HAP-1 (cell line): ENCODE measurements at regions not wholly inside any gene's neighbourhood (a gene's known extent, or its start where the extent isn't known, plus 50 kb on each side); places are given as distances from the start of the nearest gene placed in this dataset.
"Not testable (repeated sequence)": the region's sequence is repeated elsewhere in the genome, so short reads cannot be mapped to it uniquely, and the experiment has no call there.

ENCODE experiments used
- DNase-seq, 2 experiments: peaks; one replicate each; pipeline ENCODE4 v3.0.0-alpha.2; 2016 to 2020; ENCODE audit warnings: low spot score in 2 of 2
- H3K27me3 ChIP-seq: fragments of 250-450 bp; sonication (Bioruptor Pico); 2 replicates; pipeline ENCODE4 v1.5.1; 2020; ENCODE audit warnings: low read depth, mild to moderate bottlenecking, moderate library complexity
- H3K36me3 ChIP-seq: fragments of 250-450 bp; sonication (Bioruptor Pico); replicated peaks from 2 replicates; pipeline ENCODE4 v1.5.1; 2020; ENCODE audit warnings: mild to moderate bottlenecking
- H3K4me1 ChIP-seq: fragments of 250-450 bp; sonication (Bioruptor Pico); 2 replicates; pipeline ENCODE4 v1.5.1; 2020; ENCODE audit warnings: mild to moderate bottlenecking
- H3K4me3 ChIP-seq: fragments of 250-450 bp; sonication (Bioruptor Pico); 2 replicates; pipeline ENCODE4 v1.5.1; 2020; ENCODE audit warnings: mild to moderate bottlenecking, moderate library complexity
- H3K9me3 ChIP-seq: fragments of 250-450 bp; sonication (Bioruptor Pico); 2 replicates; pipeline ENCODE4 v1.5.1; 2020; ENCODE audit warnings: mild to moderate bottlenecking, moderate library complexity
- in situ Hi-C: fragments of 300-500 bp; cut with MboI; formaldehyde crosslinking; loops from 3 replicates; pipeline ENCODE4 v1.14.3; 2020; ENCODE audit warnings: low sequenced_read_pairs, inconsistent platforms, mixed read lengths

- in situ Hi-C loops, result no loop called here
- H3K4me1 ChIP-seq, result no peaks in the 10 kb centered on the region
- H3K4me3 ChIP-seq, result no peak overlapping the region
- no peaks in the 10 kb centered on the region for H3K36me3 ChIP-seq
- H3K27me3 ChIP-seq, result no peaks in the 10 kb centered on the region
- no peak for DNase-seq
- H3K9me3 ChIP-seq, result 0 out of 2 replicates have a peak, but pooled peaks cover 2% of the 10 kb centered on the region
Observed at GRCh38 chr2:180599804-180600203, 380.6 kb upstream of the UBE2E3 start.

GRCh38 chr2:180597179-180597578 lies 383.2 kb upstream of the UBE2E3 start:
- DNase-seq, result no peak
- Histone ChIP-seq H3K36me3 (no peaks in the 10 kb centered on the region), H3K4me1 (no peaks in the 10 kb centered on the region), H3K9me3 (0 out of 2 replicates have a peak, but pooled peaks cover 2% of the 10 kb centered on the region), H3K27me3 (no peaks in the 10 kb centered on the region), H3K4me3 (no peak overlapping the region)
- in situ Hi-C loops, result no loop called here

GRCh38 chr2:180596453-180596852 lies 384.0 kb upstream of the UBE2E3 start:
- no peaks in the 10 kb centered on the region for H3K4me1 ChIP-seq
- no peaks in the 10 kb centered on the region for H3K27me3 ChIP-seq
- in situ Hi-C loops, result no loop called here

GRCh38 chr2:180591947-180592346 lies 388.5 kb upstream of the UBE2E3 start:
- no peaks in the 10 kb centered on the region for H3K36me3 ChIP-seq
- no peak overlapping the region for H3K4me3 ChIP-seq
- H3K4me1 ChIP-seq, result no peaks in the 10 kb centered on the region
- H3K27me3 ChIP-seq, result no peaks in the 10 kb centered on the region
- no peak for DNase-seq
- 0 out of 2 replicates have a peak, but pooled peaks cover 2% of the 10 kb centered on the region for H3K9me3 ChIP-seq
- in situ Hi-C loops, result no loop called here

More at GRCh38 chr2:180596453-180596852, 384.0 kb upstream of the UBE2E3 start:
- no peak overlapping the region for H3K4me3 ChIP-seq
- H3K36me3 ChIP-seq, result no peaks in the 10 kb centered on the region
- 0 out of 2 replicates have a peak, but pooled peaks cover 2% of the 10 kb centered on the region for H3K9me3 ChIP-seq
- DNase-seq, result no peak

- H3K27me3 ChIP-seq, H3K4me1 ChIP-seq, H3K4me3 ChIP-seq, in situ Hi-C loops, H3K36me3 ChIP-seq, H3K9me3 ChIP-seq: not testable (repeated sequence)
- DNase-seq, result peak in 1 of 2 experiments; percentile 65
Observed at GRCh38 chr2:180591093-180591781, 389.2 kb upstream of the UBE2E3 start.

- Histone ChIP-seq H3K9me3 (0 out of 2 replicates have a peak, but pooled peaks cover 2% of the 10 kb centered on the region), H3K27me3 (no peaks in the 10 kb centered on the region), H3K4me1 (no peaks in the 10 kb centered on the region; the same call in 1 of the 2 replicates), H3K4me3 (no peak overlapping the region), H3K36me3 (no peaks in the 10 kb centered on the region)
- no peak for DNase-seq
- in situ Hi-C loops, result no loop called here
Observed at GRCh38 chr2:180583441-180584140, 396.8 kb upstream of the UBE2E3 start.

- Histone ChIP-seq H3K27me3 (no peaks in the 10 kb centered on the region), H3K36me3 (no peaks in the 10 kb centered on the region), H3K4me3 (no peak overlapping the region), H3K9me3 (no peaks in the 10 kb centered on the region), H3K4me1 (peaks cover 9% of the 10 kb centered on the region)
- DNase-seq, result no peak
- in situ Hi-C loops, result no loop called here
Observed at GRCh38 chr2:180579388-180579787, 401.0 kb upstream of the UBE2E3 start.

- in situ Hi-C loops, result no loop called here
- DNase-seq, result peak in 1 of 2 experiments; percentile 12
- H3K4me1 ChIP-seq, result peaks cover 19% of the 10 kb centered on the region
- H3K27me3 ChIP-seq, result no peaks in the 10 kb centered on the region
- no peaks in the 10 kb centered on the region for H3K9me3 ChIP-seq
- no peak overlapping the region for H3K4me3 ChIP-seq
- H3K36me3 ChIP-seq, result no peaks in the 10 kb centered on the region
Observed at GRCh38 chr2:180578441-180578840, 402.0 kb upstream of the UBE2E3 start.

- no peaks in the 10 kb centered on the region for H3K27me3 ChIP-seq
- H3K9me3 ChIP-seq, result no peaks in the 10 kb centered on the region
- no peak for DNase-seq
- no peak overlapping the region for H3K4me3 ChIP-seq
- H3K4me1 ChIP-seq, result peaks cover 26% of the 10 kb centered on the region
- in situ Hi-C loops, result no loop called here
- H3K36me3 ChIP-seq, result no peaks in the 10 kb centered on the region
Observed at GRCh38 chr2:180577567-180577966, 402.8 kb upstream of the UBE2E3 start.

GRCh38 chr2:180573951-180574350 lies 406.5 kb upstream of the UBE2E3 start:
- H3K36me3 ChIP-seq, result no peaks in the 10 kb centered on the region
- H3K9me3 ChIP-seq, result no peaks in the 10 kb centered on the region
- H3K4me1 ChIP-seq, result peaks cover 26% of the 10 kb centered on the region
- in situ Hi-C loops, result no loop called here
- H3K27me3 ChIP-seq, result no peaks in the 10 kb centered on the region
- DNase-seq, result peak; percentile 37 to 86
- no peak overlapping the region for H3K4me3 ChIP-seq

- H3K27me3 ChIP-seq, result no peaks in the 10 kb centered on the region
Observed at GRCh38 chr2:180572346-180572745, 408.1 kb upstream of the UBE2E3 start.

GRCh38 chr2:180571559-180571958 lies 408.8 kb upstream of the UBE2E3 start:
- H3K36me3 ChIP-seq, result no peaks in the 10 kb centered on the region
- DNase-seq, result no peak
- in situ Hi-C loops, result no loop called here
- no peak overlapping the region for H3K4me3 ChIP-seq
- H3K9me3 ChIP-seq, result no peaks in the 10 kb centered on the region
- H3K27me3 ChIP-seq, result no peaks in the 10 kb centered on the region
- H3K4me1 ChIP-seq, result peaks cover 19% of the 10 kb centered on the region

More at GRCh38 chr2:180572346-180572745, 408.1 kb upstream of the UBE2E3 start:
- peaks cover 19% of the 10 kb centered on the region for H3K4me1 ChIP-seq
- no peaks in the 10 kb centered on the region for H3K36me3 ChIP-seq
- in situ Hi-C loops, result no loop called here
- DNase-seq, result no peak
- H3K4me3 ChIP-seq, result no peak overlapping the region
- no peaks in the 10 kb centered on the region for H3K9me3 ChIP-seq

GRCh38 chr2:180570864-180571263 lies 409.5 kb upstream of the UBE2E3 start:
- Histone ChIP-seq H3K4me3 (no peak overlapping the region), H3K27me3 (no peaks in the 10 kb centered on the region), H3K9me3 (no peaks in the 10 kb centered on the region), H3K36me3 (no peaks in the 10 kb centered on the region), H3K4me1 (peaks cover 19% of the 10 kb centered on the region)
- in situ Hi-C loops, result no loop called here
- DNase-seq, result no peak

GRCh38 chr2:180564051-180564450 lies 416.4 kb upstream of the UBE2E3 start:
- in situ Hi-C loops, result no loop called here
- Histone ChIP-seq H3K36me3 (no peaks in the 10 kb centered on the region), H3K27me3 (no peaks in the 10 kb centered on the region), H3K9me3 (no peaks in the 10 kb centered on the region), H3K4me3 (no peak overlapping the region), H3K4me1 (no peaks in the 10 kb centered on the region)
- DNase-seq, result no peak
